B cell (primary cell): ENCODE measurements at regions not wholly inside any gene's neighbourhood (a gene's known extent, or its start where the extent isn't known, plus 50 kb on each side); places are given as distances from the start of the nearest gene placed in this dataset.

Source experiments
- CTCF ChIP-seq: fragments of 200-600 bp; IDR thresholded peaks from one replicate; pipeline ENCODE4 v1.8.0; 2022; ENCODE audit warnings: antibody characterized with exemption, mild to moderate bottlenecking
- EZH2 ChIP-seq: IDR thresholded peaks from 2 replicates; pipeline ENCODE4 v1.6.1; 2012; ENCODE audit warnings: borderline replicate concordance, low read depth, mild to moderate bottlenecking, moderate library complexity, low read length; ENCODE audit not compliant: insufficient read depth, poor library complexity, severe bottlenecking

GRCh38 chr9:1331546-1332038 lies 281.4 kb downstream of the DMRT2 start:
- TF ChIP-seq CTCF (no peak), EZH2 (no peak)
